ENCODE measurements at regions not wholly inside any gene's neighbourhood (a gene's known extent, or its start where the extent isn't known, plus 50 kb on each side); places are given as distances from the start of the nearest gene placed in this dataset.

- H3K27ac ChIP-seq (ENCODE audit: low read depth, low read length): no peak overlapping the region
- no peak overlapping the region for H3K23ac ChIP-seq (ENCODE audit: insufficient read length)
- no peak overlapping the region for H2BK12ac ChIP-seq (ENCODE audit: low read depth, low read length)
- no peak overlapping the region for H3K18ac ChIP-seq (ENCODE audit: extremely low read depth, low read length)
- H4K20me1 ChIP-seq (replicated peaks in 1 of 2; ENCODE audit: control insufficient read depth in 1 of 2, insufficient read depth in 2 of 2, low read length in 2 of 2): no peaks in the 10 kb centered on the region
- TF ChIP-seq CTCF (IDR thresholded peaks at IDR 0.05; ENCODE audit: control extremely low read depth in 1 of 3, insufficient read depth in 1 of 3, low read depth in 1 of 3, low read length in 3 of 3) (peak in 2 of 3 experiments; percentile 22 to 33; a peak in 2 of 4 replicates), POLR2AphosphoS5 (IDR thresholded peaks at IDR 0.05; ENCODE audit: low read depth, low read length) (no peak), EGR1 (IDR thresholded peaks at IDR 0.05; ENCODE audit: borderline replicate concordance, low read depth, low read length) (no peak), RAD21 (IDR thresholded peaks at IDR 0.05 in 1 of 2, conservative IDR thresholded peaks at IDR 0.05 in 1 of 2; ENCODE audit: low read depth in 2 of 2, low read length in 2 of 2) (peak in 1 of 2 experiments; percentile 26; a peak in 1 of 4 replicates)
- H2BK20ac ChIP-seq (ENCODE audit: low read length): no peak overlapping the region
- no peak overlapping the region for H3K14ac ChIP-seq (ENCODE audit: insufficient read length)
- no peak overlapping the region for H3K4ac ChIP-seq (replicated peaks; ENCODE audit: insufficient read length, low read depth, low read length)
- no peaks in the 10 kb centered on the region for H3K4me1 ChIP-seq (replicated peaks in 1 of 4; ENCODE audit: control insufficient read depth in 3 of 4, insufficient read depth in 4 of 4, low read length in 3 of 4)
- no peaks in the 10 kb centered on the region for H3K23me2 ChIP-seq (ENCODE audit: low read depth, low read length)
- H4K91ac ChIP-seq (replicated peaks; ENCODE audit: insufficient read length, low read length): no peak overlapping the region
- H4K8ac ChIP-seq (ENCODE audit: extremely low read depth, insufficient read depth, low read length): no peak overlapping the region
- H3K4me3 ChIP-seq (ENCODE audit: extremely low read depth in 1 of 4, insufficient read depth in 2 of 4, low read depth in 3 of 4, low read length in 4 of 4): no peak overlapping the region
- no peak overlapping the region for H2AK5ac ChIP-seq (ENCODE audit: low read depth, low read length)
- H3K4me2 ChIP-seq (ENCODE audit: insufficient read depth in 1 of 2, low read depth in 2 of 2, low read length in 2 of 2): no peak overlapping the region
- H4K5ac ChIP-seq (ENCODE audit: insufficient read length, low read depth, low read length): no peak overlapping the region
- H2AFZ ChIP-seq (ENCODE audit: low read length): no peak overlapping the region
- no peak for DNase-seq (ENCODE audit: low read depth in 1 of 2, low spot score in 2 of 2)
- no peak overlapping the region for H2BK5ac ChIP-seq (ENCODE audit: low read depth, low read length)
- no peak overlapping the region for H2BK15ac ChIP-seq (ENCODE audit: low read length)
- H3K79me1 ChIP-seq (ENCODE audit: low read depth, low read length): no peaks in the 10 kb centered on the region
- no peaks in the 10 kb centered on the region for H3K9me3 ChIP-seq (ENCODE audit: insufficient read depth in 2 of 2, low read depth in 1 of 2, low read length in 1 of 2)
- FAIRE-seq: no peak
- ChIA-PET CTCF (ENCODE audit: partially characterized antibody) (interaction anchor here (0.6 to 2.6 kb wide), 13 partner anchors 9 to 245 kb away, joined by 3 to 9 read pairs (median 4); no protein-coding TSS in a partner anchor), POLR2A (ENCODE audit: partially characterized antibody) (interaction anchor here (0.6 kb wide), 1 partner anchor 69 kb away, joined by 3 read pairs; no protein-coding TSS in a partner anchor)
- H3K27me3 ChIP-seq (replicated peaks in 1 of 4; ENCODE audit: control insufficient read depth in 3 of 4, extremely low read depth in 1 of 4, insufficient read depth in 3 of 4, low read length in 3 of 4): no peaks in the 10 kb centered on the region
- H3K36me3 ChIP-seq (ENCODE audit: control insufficient read depth in 2 of 4, insufficient read depth in 4 of 4, low read length in 3 of 4): no peaks in the 10 kb centered on the region
- no peak overlapping the region for H2BK120ac ChIP-seq (replicated peaks; ENCODE audit: low read depth, low read length)
- no peaks in the 10 kb centered on the region for H3K79me2 ChIP-seq (ENCODE audit: control insufficient read depth in 1 of 2, insufficient read depth in 2 of 2, low read length in 2 of 2)
- H3K9ac ChIP-seq (replicated peaks in 1 of 4; ENCODE audit: extremely low read depth in 1 of 4, low read depth in 3 of 4, low read length in 3 of 4): no peak overlapping the region
- H3K56ac ChIP-seq (replicated peaks; ENCODE audit: insufficient read length, low read depth, low read length): no peak overlapping the region
Observed at GRCh38 chr6:84346372-84346771, 118.9 kb upstream of the CEP162 start.

All from H1 (cell line).